ENCODE measurements at regions not wholly inside any gene's neighbourhood (a gene's known extent, or its start where the extent isn't known, plus 50 kb on each side); places are given as distances from the start of the nearest gene placed in this dataset.
A peak's percentile ranks its signal among the peaks of the same experiment; 100 is the strongest.

DNA sequence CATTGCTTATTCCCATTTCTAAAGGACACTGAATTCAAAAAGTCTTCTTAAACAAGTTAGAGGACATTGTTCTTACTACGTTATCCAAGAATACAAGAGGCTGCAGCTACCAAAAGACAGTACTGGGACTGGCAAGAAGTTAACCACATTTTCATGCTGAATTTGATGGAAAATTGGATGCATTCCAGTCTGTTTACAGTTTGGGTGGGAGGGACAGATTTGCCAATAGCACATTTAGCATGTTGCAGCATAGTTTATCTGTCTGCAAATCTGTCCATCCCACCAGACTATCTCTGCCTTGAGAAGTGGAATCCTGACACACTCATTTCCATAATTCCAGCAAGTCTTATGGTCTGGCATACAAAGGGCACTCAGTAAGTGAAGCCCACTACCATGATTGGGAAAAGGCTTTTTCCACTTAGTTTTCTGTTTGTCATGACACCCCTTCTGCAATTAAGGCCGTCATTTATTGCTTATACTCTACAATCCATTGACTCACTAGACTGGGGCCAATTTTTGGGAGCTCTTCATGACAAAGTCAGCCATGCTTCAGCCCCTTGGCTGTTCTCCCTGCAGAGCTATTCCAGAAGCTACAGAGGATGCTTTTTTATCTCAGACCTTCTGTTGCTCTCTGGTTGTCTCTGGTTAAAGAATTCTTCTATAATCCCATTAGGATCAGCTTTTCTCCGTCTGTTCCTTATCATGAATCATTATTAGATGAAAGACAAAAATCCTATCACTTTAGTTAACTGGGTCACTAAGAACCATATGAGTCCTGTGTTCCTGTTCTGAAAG, 355.8 kb upstream of the PTBP2 start:
- no peak for DNase-seq (ENCODE audit: extremely low read depth, low read depth)
- TF ChIP-seq, protein P1, sequence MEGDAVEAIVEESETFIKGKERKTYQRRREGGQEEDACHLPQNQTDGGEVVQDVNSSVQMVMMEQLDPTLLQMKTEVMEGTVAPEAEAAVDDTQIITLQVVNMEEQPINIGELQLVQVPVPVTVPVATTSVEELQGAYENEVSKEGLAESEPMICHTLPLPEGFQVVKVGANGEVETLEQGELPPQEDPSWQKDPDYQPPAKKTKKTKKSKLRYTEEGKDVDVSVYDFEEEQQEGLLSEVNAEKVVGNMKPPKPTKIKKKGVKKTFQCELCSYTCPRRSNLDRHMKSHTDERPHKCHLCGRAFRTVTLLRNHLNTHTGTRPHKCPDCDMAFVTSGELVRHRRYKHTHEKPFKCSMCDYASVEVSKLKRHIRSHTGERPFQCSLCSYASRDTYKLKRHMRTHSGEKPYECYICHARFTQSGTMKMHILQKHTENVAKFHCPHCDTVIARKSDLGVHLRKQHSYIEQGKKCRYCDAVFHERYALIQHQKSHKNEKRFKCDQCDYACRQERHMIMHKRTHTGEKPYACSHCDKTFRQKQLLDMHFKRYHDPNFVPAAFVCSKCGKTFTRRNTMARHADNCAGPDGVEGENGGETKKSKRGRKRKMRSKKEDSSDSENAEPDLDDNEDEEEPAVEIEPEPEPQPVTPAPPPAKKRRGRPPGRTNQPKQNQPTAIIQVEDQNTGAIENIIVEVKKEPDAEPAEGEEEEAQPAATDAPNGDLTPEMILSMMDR (IDR thresholded peaks at IDR 0.05; ENCODE audit: low read depth, low read length) = no peak

DNA sequence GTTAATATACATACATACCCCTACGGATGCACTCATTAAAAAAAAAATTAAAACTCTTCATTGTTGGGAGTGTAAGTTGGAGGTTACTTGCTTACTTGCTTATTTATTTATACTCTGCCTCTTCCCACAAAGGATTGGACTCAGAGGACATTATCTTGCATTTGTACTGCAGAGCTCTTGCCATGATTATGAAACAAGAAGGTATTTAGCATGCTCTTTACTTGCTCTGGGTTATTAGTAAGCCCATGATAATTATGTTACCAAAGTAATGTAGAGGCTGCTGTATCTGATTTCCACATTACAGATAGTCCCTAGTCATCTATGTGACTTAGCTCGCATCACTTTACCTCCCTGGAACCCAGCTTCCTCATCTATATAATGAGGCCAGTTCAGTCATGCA, 355.1 kb upstream of the PTBP2 start:
- DNase-seq (ENCODE audit: extremely low read depth, low read depth) = no peak
- TF ChIP-seq, protein P1 (IDR thresholded peaks at IDR 0.05; ENCODE audit: low read depth, low read length) = no peak

DNA sequence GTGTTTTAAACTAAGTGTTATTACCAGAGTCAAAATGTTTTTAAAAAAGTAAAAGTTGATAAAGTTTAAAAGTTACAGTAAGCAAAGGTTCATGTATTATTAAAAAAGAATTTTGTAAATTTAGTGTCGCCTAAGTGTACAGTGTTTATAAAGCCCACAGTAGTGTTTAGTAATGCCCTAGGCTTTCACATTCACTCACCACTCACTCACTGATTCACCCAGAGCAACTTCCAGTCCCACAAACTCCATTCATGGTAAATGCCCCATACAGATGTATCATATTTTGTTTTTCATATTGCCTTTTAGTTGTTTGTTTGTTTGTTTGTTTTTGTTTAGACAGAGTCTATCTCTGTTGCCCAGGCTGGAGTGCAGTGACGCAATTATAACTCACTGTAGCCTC, 353.8 kb upstream of the PTBP2 start:
- no peak for DNase-seq (ENCODE audit: extremely low read depth, low read depth)
- TF ChIP-seq, protein P1 (IDR thresholded peaks at IDR 0.05; ENCODE audit: low read depth, low read length) = no peak

DNA sequence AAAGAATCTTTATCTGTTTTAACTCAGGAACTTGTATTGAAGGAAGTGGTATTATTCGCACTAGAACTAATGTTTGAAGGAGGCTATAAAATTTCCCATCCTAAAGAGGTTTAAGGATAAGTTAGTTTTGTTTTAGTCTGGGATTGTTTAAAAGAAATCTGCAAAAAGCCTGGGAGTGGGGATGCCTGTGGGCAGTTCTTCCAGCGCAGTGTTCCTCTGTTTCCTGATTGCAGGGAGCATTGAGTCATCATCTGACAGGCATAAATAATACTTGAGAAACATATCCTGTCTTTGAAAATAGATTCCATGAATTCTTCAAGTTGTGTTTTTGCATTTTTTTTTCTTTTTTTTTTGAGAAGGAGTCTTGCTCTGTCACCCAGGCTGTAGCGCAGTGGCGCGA, 350.8 kb upstream of the PTBP2 start:
- TF ChIP-seq, protein P1 (IDR thresholded peaks at IDR 0.05; ENCODE audit: low read depth, low read length) = no peak
- peak; percentile 68 for DNase-seq (ENCODE audit: extremely low read depth, low read depth)

DNA sequence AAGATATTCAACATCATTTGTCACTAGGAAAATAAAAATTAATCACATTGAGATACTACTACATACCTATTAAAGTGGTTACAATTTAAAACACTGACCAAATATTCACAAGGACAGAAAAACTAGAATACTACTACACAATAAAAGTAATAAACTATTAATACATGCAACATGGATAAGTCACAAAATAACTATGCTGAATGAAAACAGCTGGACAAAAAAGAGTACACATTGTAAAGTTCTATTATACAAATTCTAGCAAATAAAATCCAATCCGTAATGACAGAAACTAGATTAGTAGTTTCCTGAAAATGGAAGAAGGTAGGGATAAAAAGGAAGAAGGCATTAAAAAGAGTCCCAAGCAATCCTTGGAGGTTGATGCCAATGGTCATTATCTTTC, 348.7 kb upstream of the PTBP2 start:
- DNase-seq (ENCODE audit: extremely low read depth, low read depth) = no peak
- TF ChIP-seq, protein P1 (IDR thresholded peaks at IDR 0.05; ENCODE audit: low read depth, low read length) = no peak

DNA sequence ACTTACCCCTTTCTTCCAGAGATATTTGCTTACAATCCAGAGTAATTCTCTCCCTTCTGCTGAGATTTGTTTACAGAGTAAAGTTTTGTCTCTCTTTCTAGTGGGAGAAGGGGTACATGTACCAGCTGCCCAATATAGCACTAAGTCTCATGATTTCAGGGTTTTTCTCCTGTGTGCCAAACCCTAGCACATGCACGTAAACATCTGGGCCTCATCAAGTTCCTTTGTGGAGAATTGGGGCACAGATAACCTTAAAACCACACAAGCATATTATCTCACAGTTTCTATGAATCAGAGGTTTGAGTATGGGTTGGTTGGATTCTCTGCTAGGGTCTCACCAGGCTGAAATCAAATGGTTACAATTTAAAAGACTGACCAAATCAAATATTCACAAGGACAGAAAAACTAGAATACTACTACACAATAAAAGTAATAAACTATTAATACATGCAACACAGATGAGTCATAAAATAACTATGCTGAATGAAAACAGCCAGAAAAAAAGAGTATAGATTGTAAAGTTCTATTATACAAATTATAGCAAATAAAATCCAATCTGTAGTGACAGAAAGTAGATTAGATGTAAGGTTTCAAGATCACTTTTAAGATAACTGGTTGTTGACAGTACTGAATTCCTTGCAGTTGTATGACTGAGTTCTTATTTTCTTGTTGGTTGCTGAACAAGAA, 347.4 kb upstream of the PTBP2 start:
- TF ChIP-seq, protein P1 (IDR thresholded peaks at IDR 0.05; ENCODE audit: low read depth, low read length) = no peak
- no peak for DNase-seq (ENCODE audit: extremely low read depth, low read depth)

DNA sequence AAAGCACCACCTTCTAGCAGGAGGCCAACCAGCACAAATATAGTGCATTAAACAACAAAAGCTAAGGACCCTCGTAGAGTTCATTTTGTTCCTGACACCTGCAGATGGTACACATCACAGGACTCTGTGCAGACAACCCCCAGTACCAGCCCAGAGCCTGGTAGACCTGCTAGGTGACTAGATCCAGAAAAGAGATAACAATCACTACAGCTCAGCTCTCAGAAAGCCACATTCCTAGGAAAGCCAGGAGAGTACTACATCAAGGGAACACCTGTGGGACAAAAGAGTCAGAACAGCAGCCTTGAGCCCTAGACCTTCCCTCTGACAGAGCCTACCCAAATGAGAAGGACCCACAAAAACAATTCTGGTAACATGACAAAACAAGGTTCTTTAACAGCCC, 344.7 kb upstream of the PTBP2 start:
- TF ChIP-seq, protein P1 (IDR thresholded peaks at IDR 0.05; ENCODE audit: low read depth, low read length) = no peak

More for the DNA sequence above, 344.7 kb upstream of the PTBP2 start:
- no peak for DNase-seq (ENCODE audit: extremely low read depth, low read depth)

Measured in AG09319 (cell line).